A673 (cell line): ENCODE measurements at regions not wholly inside any gene's neighbourhood (a gene's known extent, or its start where the extent isn't known, plus 50 kb on each side); places are given as distances from the start of the nearest gene placed in this dataset.

Source experiments
- CTCF ChIP-seq: fragments of 300-800, 200-600 bp; sonication (generic); conservative IDR thresholded peaks from 2 replicates; pipeline ENCODE4 v1.5.1; 2017; ENCODE audit warnings: low read depth, mild to moderate bottlenecking, antibody characterized with exemption, low read length, moderate library complexity, mixed read lengths
- EZH2 ChIP-seq: fragments of 200-600 bp; sonication (generic); IDR thresholded peaks from 2 replicates; pipeline ENCODE4 v1.6.1; 2017; ENCODE audit warnings: borderline replicate concordance, low read depth, mild to moderate bottlenecking, mixed read lengths, antibody characterized with exemption, low read length; ENCODE audit not compliant: poor library complexity, severe bottlenecking

DNA sequence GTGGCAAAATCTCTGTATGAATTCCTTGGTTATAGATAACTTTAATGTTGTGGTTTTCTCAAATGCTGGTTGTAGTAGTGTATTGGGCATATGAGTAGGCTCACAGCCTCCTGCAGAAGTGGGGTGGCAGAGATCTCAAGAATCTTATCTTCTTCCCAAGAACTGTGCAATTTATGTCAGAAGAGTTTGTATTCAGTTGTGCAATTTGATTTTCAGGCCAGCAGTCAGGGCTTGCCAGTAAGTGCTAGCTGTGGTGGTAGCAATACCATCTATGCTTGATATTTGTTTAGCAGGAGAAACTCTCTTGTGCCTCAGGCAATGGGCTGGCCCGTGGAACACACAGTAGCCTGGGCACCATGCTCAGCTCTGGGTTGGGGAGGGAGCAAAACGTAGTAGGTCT is 58.4 kb upstream of the GOLIM4 start:
- TF ChIP-seq CTCF (no peak), EZH2 (no peak)
